KMS-11 (cell line): ENCODE measurements at regions not wholly inside any gene's neighbourhood (a gene's known extent, or its start where the extent isn't known, plus 50 kb on each side); places are given as distances from the start of the nearest gene placed in this dataset.

Experiments used
- H2AFZ ChIP-seq: fragments of 200-600 bp; sonication (generic); 2 replicates; pipeline ENCODE4 v1.6.1; 2016; ENCODE audit warnings: antibody characterized with exemption, mixed run types, low read depth
- H3K27ac ChIP-seq: fragments of 200-600 bp; sonication (generic); 2 replicates; pipeline ENCODE4 v1.6.1; 2016; ENCODE audit warnings: mild to moderate bottlenecking, mixed run types
- H3K27me3 ChIP-seq: fragments of 200-600 bp; sonication (generic); 2 replicates; pipeline ENCODE4 v1.6.1; 2017; ENCODE audit warnings: mild to moderate bottlenecking, low read depth, mixed run types, moderate library complexity; ENCODE audit not compliant: insufficient read depth
- H3K36me3 ChIP-seq: fragments of 200-600 bp; sonication (generic); 2 replicates; pipeline ENCODE4 v1.6.1; 2017; ENCODE audit warnings: mild to moderate bottlenecking, mixed run types; ENCODE audit not compliant: insufficient read depth
- H3K4me1 ChIP-seq: fragments of 200-600 bp; sonication (generic); 2 replicates; pipeline ENCODE4 v1.6.1; 2016; ENCODE audit warnings: mild to moderate bottlenecking, low read depth, mixed run types; ENCODE audit not compliant: poor library complexity, severe bottlenecking
- H3K4me2 ChIP-seq: fragments of 200-600 bp; sonication (generic); 2 replicates; pipeline ENCODE4 v1.7.0; 2016; ENCODE audit warnings: mild to moderate bottlenecking, mixed run types
- H3K4me3 ChIP-seq: fragments of 200-600 bp; sonication (generic); IDR thresholded peaks from 2 replicates; pipeline ENCODE4 v1.6.1; 2017; ENCODE audit warnings: low read depth, low read length, mixed read lengths; ENCODE audit not compliant: insufficient read depth
- H3K79me2 ChIP-seq: fragments of 200-600 bp; sonication (generic); 2 replicates; pipeline ENCODE4 v1.6.1; 2016; ENCODE audit warnings: low read depth, mixed run types; ENCODE audit not compliant: insufficient read depth
- H3K9ac ChIP-seq: fragments of 200-600 bp; sonication (generic); 2 replicates; pipeline ENCODE4 v1.6.1; 2016; ENCODE audit warnings: mild to moderate bottlenecking, mixed run types
- H4K20me1 ChIP-seq: fragments of 200-600 bp; sonication (generic); 2 replicates; pipeline ENCODE4 v1.6.1; 2016; ENCODE audit warnings: mild to moderate bottlenecking, mixed run types; ENCODE audit not compliant: insufficient read depth
- TF ChIP-seq, protein P1 (sequence below): fragments of 200-600 bp; sonication (generic); conservative IDR thresholded peaks from 2 replicates; pipeline ENCODE4 v1.6.1; 2017; ENCODE audit warnings: low read depth, mild to moderate bottlenecking, antibody characterized with exemption, low read length, moderate library complexity, mixed read lengths

- Histone ChIP-seq H3K9ac (no peak overlapping the region), H3K27me3 (no peaks in the 10 kb centered on the region), H3K36me3 (no peaks in the 10 kb centered on the region), H3K4me2 (no peak overlapping the region), H3K4me1 (no peaks in the 10 kb centered on the region), H3K27ac (no peak overlapping the region), H4K20me1 (no peaks in the 10 kb centered on the region), H3K79me2 (no peaks in the 10 kb centered on the region), H3K4me3 (no peak overlapping the region), H2AFZ (no peak overlapping the region)
- TF ChIP-seq, protein P1, sequence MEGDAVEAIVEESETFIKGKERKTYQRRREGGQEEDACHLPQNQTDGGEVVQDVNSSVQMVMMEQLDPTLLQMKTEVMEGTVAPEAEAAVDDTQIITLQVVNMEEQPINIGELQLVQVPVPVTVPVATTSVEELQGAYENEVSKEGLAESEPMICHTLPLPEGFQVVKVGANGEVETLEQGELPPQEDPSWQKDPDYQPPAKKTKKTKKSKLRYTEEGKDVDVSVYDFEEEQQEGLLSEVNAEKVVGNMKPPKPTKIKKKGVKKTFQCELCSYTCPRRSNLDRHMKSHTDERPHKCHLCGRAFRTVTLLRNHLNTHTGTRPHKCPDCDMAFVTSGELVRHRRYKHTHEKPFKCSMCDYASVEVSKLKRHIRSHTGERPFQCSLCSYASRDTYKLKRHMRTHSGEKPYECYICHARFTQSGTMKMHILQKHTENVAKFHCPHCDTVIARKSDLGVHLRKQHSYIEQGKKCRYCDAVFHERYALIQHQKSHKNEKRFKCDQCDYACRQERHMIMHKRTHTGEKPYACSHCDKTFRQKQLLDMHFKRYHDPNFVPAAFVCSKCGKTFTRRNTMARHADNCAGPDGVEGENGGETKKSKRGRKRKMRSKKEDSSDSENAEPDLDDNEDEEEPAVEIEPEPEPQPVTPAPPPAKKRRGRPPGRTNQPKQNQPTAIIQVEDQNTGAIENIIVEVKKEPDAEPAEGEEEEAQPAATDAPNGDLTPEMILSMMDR: no peak
Observed at GRCh38 chr4:89619206-89619962, 217.6 kb downstream of the SNCA start.

DNA sequence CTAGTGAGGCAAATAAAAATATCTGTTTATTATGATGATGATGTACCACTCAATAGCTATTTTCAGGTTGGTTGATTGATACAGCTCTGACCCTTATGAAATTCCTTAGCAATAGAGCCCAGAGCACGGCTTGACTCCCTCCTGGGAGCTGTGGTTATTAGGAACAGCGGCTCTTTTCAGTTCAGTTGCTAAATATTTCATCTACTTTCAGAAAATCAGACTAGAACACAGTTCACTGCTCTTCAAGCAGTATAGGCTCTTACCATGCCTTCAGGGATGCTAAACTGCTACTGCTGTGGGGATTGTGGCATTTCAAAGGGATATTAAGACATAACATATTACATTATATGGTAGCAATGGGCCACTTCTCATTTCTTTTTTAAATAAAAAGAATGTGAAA is 218.8 kb downstream of the SNCA start:
- H3K4me2 ChIP-seq: no peak overlapping the region
- TF ChIP-seq, protein P1: no peak

GRCh38 chr4:89617317-89617716 is 219.6 kb downstream of the SNCA start:
- Histone ChIP-seq H3K36me3 (no peaks in the 10 kb centered on the region), H3K27ac (no peak overlapping the region), H3K9ac (no peak overlapping the region), H3K4me3 (no peak overlapping the region), H2AFZ (no peak overlapping the region), H3K79me2 (no peaks in the 10 kb centered on the region), H4K20me1 (no peaks in the 10 kb centered on the region), H3K4me1 (no peaks in the 10 kb centered on the region), H3K27me3 (no peaks in the 10 kb centered on the region), H3K4me2 (no peak overlapping the region)
- TF ChIP-seq, protein P1: no peak

More for the DNA sequence above, 218.8 kb downstream of the SNCA start:
- H4K20me1 ChIP-seq: no peaks in the 10 kb centered on the region
- no peaks in the 10 kb centered on the region for H3K27me3 ChIP-seq
- no peaks in the 10 kb centered on the region for H3K79me2 ChIP-seq
- H2AFZ ChIP-seq: no peak overlapping the region
- H3K27ac ChIP-seq: no peak overlapping the region
- H3K9ac ChIP-seq: no peak overlapping the region
- H3K4me3 ChIP-seq: no peak overlapping the region
- H3K4me1 ChIP-seq: no peaks in the 10 kb centered on the region
- no peaks in the 10 kb centered on the region for H3K36me3 ChIP-seq

- Histone ChIP-seq H3K27ac (no peak overlapping the region), H3K4me1 (no peaks in the 10 kb centered on the region), H3K4me3 (no peak overlapping the region), H3K36me3 (no peaks in the 10 kb centered on the region), H3K9ac (no peak overlapping the region), H3K27me3 (no peaks in the 10 kb centered on the region), H3K79me2 (no peaks in the 10 kb centered on the region), H2AFZ (no peak overlapping the region), H3K4me2 (no peak overlapping the region), H4K20me1 (no peaks in the 10 kb centered on the region)
- TF ChIP-seq, protein P1: no peak
Observed at GRCh38 chr4:89616382-89616781, 220.6 kb downstream of the SNCA start.
